HG02759 (cell line): ENCODE measurements at regions not wholly inside any gene's neighbourhood (a gene's known extent, or its start where the extent isn't known, plus 50 kb on each side); places are given as distances from the start of the nearest gene placed in this dataset.

Experiments used
- ATAC-seq: cut with Tn5 transposase; IDR thresholded peaks from one replicate; pipeline ENCODE4 v1.9.1; 2021; ENCODE audit warnings: mild to moderate bottlenecking, moderate library complexity; ENCODE audit not compliant: unreplicated experiment

GRCh38 chr3:68328049-68328448 lies 604.3 kb downstream of the TAFA4 start:
- ATAC-seq, result no peak

DNA sequence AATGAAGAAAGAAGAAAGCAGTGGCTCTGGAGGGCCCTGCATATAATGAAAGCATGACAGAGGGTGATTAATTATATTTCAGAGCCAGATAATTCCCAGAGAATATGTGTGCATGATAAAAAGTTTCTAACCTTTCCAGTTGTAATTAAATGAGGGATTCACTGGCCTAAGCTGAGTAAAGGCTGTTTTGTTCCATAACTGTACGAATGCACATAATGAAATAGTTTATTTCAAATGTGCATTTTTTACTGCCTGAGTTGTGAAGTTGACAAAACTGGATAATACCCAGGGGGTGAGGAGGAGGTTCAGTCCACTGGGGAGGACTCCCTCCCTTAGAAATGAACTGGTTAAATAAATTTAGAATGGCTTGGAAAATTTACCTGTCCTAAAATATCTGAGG lies 616.4 kb downstream of the TAFA4 start:
- ATAC-seq, result no peak

GRCh38 chr3:68315546-68315945 lies 616.8 kb downstream of the TAFA4 start:
- no peak for ATAC-seq

DNA sequence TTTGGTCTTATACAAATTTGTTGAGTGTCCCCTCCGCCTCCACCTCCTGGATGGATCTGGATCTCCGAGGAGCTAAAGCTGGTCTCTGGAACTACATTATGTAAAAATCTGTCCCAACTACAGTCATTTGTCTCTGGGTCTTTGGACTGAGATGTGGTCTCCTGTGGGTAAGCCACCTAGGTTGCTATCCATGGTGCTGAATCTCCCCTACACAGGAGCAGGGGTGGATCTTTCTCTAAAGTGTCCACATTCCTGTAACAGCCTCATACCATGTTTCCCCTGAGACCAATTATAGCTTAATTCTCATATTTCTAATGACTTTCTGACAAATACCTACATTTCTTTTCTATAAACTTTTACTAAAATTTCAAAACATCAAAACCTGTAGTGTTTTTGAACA lies 625.8 kb downstream of the TAFA4 start:
- ATAC-seq, result no peak

GRCh38 chr3:68295457-68295856 lies 636.9 kb downstream of the TAFA4 start:
- no peak for ATAC-seq

GRCh38 chr3:68290333-68290732 lies 635.9 kb upstream of the SUCLG2 start:
- ATAC-seq, result no peak

GRCh38 chr3:68288085-68288484 lies 633.7 kb upstream of the SUCLG2 start:
- no peak for ATAC-seq

DNA sequence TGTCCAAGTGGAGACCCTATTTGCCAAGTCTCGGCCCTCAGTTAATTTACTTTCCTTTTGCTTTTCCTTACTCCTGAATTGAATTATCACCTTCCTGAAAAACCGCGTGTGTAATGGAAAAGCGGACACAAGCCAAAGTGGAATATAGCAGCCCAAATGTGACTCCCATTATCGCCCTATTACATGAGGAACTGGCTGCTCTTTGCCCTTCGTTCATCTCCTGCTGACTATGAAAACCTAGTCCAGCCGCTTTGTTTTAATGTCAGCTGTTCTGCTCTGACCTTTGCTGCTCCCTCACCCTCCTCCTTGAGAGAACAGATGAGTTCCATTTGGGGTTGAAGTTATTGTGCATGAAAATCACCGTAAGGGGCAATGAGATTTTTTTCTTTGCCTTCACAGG lies 632.7 kb upstream of the SUCLG2 start:
- ATAC-seq, result no peak

- no peak for ATAC-seq
These were observed 619.9 kb upstream of the SUCLG2 start for GRCh38 chr3:68274286-68274685.

DNA sequence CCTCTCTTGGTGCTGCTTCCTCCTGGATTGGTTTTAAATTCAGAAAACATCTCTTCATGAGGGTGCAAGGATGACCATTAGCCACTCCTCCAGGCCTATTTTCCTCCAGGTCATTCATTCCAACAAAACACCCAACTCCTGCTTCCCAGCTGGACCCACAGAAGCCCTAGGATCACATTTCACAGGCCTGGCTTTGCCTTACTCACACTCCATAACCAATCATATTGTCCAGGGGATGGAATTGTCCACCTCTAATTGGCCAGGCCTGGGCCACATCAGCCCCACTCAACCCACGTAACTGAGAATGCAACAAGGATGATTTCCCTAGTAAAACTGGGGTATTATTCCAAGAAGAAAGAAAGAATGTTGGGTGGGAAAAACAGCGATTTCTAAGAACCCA lies 616.7 kb upstream of the SUCLG2 start:
- no peak for ATAC-seq

- ATAC-seq, result no peak
These were observed 602.3 kb upstream of the SUCLG2 start for GRCh38 chr3:68256635-68257223.

DNA sequence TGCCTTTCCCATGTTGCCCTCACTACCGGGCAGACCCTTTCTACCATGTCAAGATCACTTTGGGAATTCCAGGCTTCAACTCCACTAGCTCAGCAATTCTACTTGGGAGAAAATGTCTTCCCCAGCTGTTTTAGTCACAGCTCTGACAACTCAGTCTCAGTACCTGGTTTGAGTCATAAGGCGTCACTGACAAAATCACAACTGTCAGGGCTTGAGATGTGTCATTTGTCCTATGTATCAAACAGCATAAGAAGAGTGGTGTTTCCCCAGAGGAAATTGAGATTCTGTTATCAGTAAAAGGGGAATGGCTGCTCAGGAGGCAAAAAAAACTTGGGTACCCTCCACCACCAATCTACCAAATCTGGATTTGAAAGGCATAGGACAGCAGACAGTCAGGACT lies 594.9 kb upstream of the SUCLG2 start:
- ATAC-seq, result no peak

DNA sequence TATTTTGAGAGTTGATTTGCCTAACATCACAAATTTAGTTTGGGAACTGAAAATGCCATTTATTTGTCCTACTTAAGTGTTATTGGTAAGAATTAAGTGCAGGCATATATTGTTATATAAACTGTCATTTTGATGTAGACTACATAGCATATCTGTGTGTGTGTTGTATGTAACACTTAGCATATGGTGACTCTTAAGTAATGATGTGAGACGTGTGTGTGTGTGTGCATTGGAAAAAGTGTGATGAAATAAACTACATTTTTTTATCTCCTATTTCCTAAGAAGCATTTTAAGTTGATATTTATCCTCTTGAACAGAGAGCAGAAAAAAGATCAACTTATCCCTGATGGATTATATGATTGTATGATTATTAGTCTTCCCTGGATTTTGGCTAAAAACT lies 588.2 kb upstream of the SUCLG2 start:
- ATAC-seq, result no peak

- ATAC-seq, result no peak
These were observed 585.1 kb upstream of the SUCLG2 start for GRCh38 chr3:68239542-68239941.

- ATAC-seq, result no peak
These were observed 579.8 kb upstream of the SUCLG2 start for GRCh38 chr3:68234076-68234780.

GRCh38 chr3:68228856-68229255 lies 574.4 kb upstream of the SUCLG2 start:
- no peak for ATAC-seq

- ATAC-seq, result no peak
These were observed 566.4 kb upstream of the SUCLG2 start for GRCh38 chr3:68220832-68221231.

GRCh38 chr3:68211637-68212036 lies 557.2 kb upstream of the SUCLG2 start:
- no peak for ATAC-seq

DNA sequence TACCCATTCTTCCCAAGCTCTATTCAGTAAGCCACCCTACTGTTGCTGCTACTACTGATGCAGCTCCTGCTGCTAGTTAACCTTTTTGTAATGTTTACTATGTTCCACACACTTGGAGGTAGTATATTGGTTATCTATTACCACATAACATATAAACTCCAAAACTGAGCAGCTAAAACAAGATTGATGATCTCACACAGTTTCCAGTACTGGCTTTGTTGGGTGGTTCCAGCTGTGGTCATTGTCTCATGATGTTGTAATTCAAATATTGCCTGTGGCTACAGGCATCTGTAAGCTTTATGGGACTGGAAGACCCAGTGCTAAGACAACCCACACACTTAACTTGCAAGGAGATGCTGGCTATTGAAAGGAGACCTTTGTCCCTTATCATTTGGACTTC lies 556.2 kb upstream of the SUCLG2 start:
- no peak for ATAC-seq

DNA sequence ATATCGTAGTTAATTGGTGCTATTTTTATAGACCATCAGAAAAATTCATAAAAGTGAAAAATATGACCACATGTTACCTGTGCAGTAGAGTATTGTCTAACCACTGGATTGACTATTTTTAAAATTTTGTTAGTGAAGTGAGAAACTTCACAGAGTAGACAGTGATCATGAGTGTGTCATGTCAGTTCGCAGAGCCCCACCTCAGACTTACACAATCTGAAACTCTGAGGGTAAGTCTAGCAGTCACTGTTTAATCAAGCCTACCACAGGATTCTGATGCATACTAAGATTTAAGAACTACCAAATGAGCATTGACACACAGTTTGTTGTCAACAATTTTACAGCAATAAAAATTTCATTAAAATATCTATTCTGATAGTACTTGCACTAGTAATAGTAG lies 552.9 kb upstream of the SUCLG2 start:
- ATAC-seq, result peak; percentile 72

- ATAC-seq, result no peak
These were observed 552.2 kb upstream of the SUCLG2 start for GRCh38 chr3:68206524-68207117.

- no peak for ATAC-seq
These were observed 532.3 kb upstream of the SUCLG2 start for GRCh38 chr3:68186733-68187132.

DNA sequence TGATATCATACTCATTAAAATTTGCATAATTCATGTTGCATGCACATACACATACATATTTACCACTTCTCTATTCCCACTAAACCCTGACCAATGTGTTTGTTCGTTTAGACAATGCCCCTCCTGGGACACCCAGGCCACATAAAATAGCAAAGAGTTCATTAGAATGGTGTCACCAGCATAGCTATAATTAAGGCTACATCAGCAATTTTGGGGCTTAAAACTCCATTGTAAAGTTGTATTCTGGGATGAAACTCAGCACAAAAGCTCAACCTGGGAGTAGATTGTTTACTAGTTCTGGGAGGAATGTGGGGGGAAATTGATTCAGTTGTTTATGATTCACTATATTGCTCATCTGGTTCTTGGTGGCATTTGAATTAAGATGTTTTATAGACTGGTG lies 522.2 kb upstream of the SUCLG2 start:
- ATAC-seq, result no peak
